PFSK-1 (cell line): ENCODE measurements at regions not wholly inside any gene's neighbourhood (a gene's known extent, or its start where the extent isn't known, plus 50 kb on each side); places are given as distances from the start of the nearest gene placed in this dataset.

Source experiments
- FOXP2 ChIP-seq: optimal IDR thresholded peaks from 2 replicates; pipeline ENCODE3; 2011; ENCODE audit warnings: borderline replicate concordance, control low read depth, inconsistent platforms; ENCODE audit not compliant: insufficient read depth; ENCODE audit errors: extremely low read length, extremely low read depth
- POLR2AphosphoS5 ChIP-seq: IDR thresholded peaks from 2 replicates; pipeline ENCODE4 v1.6.1; 2012; ENCODE audit warnings: low read depth, mild to moderate bottlenecking, control low read depth, low read length, moderate library complexity
- REST ChIP-seq, 2 experiments: IDR thresholded peaks; 2 replicates each; pipeline versions ENCODE4 v1.6.1 to v1.8.0; 2011 to 2012; ENCODE audit warnings: low read depth in 2 of 2, low read length in 2 of 2, control low read depth in 1 of 2, inconsistent platforms in 1 of 2, mild to moderate bottlenecking in 1 of 2, moderate library complexity in 1 of 2; ENCODE audit not compliant: insufficient read depth in 1 of 2
- SIN3A ChIP-seq: IDR thresholded peaks from 2 replicates; pipeline ENCODE4 v1.6.1; 2012; ENCODE audit warnings: mild to moderate bottlenecking, low read length, moderate library complexity, borderline replicate concordance; ENCODE audit not compliant: insufficient read depth
- TAF1 ChIP-seq: IDR thresholded peaks from 2 replicates; pipeline ENCODE4 v1.6.1; 2012; ENCODE audit warnings: low read length, control low read depth, borderline replicate concordance; ENCODE audit not compliant: insufficient read depth

DNA sequence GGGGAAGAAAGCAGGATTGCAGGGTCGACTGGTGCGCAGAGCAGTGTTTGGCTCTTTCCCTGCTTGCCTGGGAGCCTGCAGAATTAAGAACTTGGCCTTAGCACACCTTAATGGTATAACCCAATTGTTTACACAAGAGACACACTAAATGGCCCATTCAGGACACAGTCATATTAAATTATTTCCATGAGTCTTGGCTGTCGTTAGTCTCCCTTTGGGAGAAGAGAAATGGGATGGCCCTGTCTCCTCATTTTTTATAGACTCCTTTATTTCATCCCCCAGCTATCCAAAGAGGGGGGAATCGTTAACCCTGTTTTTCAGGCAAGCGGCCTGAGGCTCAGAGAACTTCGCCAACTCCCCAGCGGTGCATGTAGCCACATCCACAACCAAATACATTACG, 282.5 kb downstream of the SUCLA2 start:
- TF ChIP-seq POLR2AphosphoS5 = no peak
- no peak for TF ChIP-seq REST (IDR thresholded peaks at IDR 0.05; ENCODE audit: insufficient read depth in 1 of 2, low read depth in 2 of 2, low read length in 2 of 2)
- TF ChIP-seq SIN3A = no peak
- TF ChIP-seq FOXP2 = no peak
- no peak for TF ChIP-seq TAF1

GRCh38 chr13:47708386-47708785, 292.7 kb downstream of the SUCLA2 start:
- TF ChIP-seq POLR2AphosphoS5 (no peak), REST (IDR thresholded peaks at IDR 0.05; ENCODE audit: insufficient read depth in 1 of 2, low read depth in 2 of 2, low read length in 2 of 2) (no peak), TAF1 (no peak), FOXP2 (no peak), SIN3A (no peak)

DNA sequence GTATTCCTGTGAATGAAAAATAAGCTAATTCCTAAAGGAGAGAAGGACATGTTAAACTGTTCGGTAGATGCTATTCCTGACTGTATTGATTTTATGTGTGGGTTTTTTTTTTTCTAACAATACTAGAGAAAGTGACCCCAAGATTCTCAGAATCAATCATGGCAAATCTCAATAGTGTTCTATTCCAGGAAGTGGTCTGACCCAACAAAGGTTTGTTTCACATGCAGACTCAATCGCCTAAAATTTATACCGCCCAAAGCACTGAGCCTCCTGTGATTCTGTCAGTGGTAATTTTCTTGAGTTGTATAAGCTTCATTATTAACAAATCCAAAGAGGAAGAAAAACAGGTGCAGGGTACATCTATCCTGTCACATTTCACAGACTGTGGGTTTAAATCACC, 293.7 kb downstream of the SUCLA2 start:
- TF ChIP-seq SIN3A = no peak
- no peak for TF ChIP-seq POLR2AphosphoS5
- TF ChIP-seq TAF1 = no peak
- TF ChIP-seq REST (IDR thresholded peaks at IDR 0.05; ENCODE audit: insufficient read depth in 1 of 2, low read depth in 2 of 2, low read length in 2 of 2) = no peak
- no peak for TF ChIP-seq FOXP2

- no peak for TF ChIP-seq SIN3A
- TF ChIP-seq REST (IDR thresholded peaks at IDR 0.05; ENCODE audit: insufficient read depth in 1 of 2, low read depth in 2 of 2, low read length in 2 of 2) = no peak
- TF ChIP-seq POLR2AphosphoS5 = no peak
- TF ChIP-seq FOXP2 = no peak
- TF ChIP-seq TAF1 = no peak
Observed at GRCh38 chr13:47705185-47705584, 295.9 kb downstream of the SUCLA2 start.

GRCh38 chr13:47696674-47697073, 304.4 kb downstream of the SUCLA2 start:
- no peak for TF ChIP-seq REST (IDR thresholded peaks at IDR 0.05; ENCODE audit: insufficient read depth in 1 of 2, low read depth in 2 of 2, low read length in 2 of 2)
- TF ChIP-seq TAF1 = no peak
- no peak for TF ChIP-seq SIN3A
- no peak for TF ChIP-seq POLR2AphosphoS5
- TF ChIP-seq FOXP2 = no peak
